ENCODE measurements at regions not wholly inside any gene's neighbourhood (a gene's known extent, or its start where the extent isn't known, plus 50 kb on each side); places are given as distances from the start of the nearest gene placed in this dataset.

DNA sequence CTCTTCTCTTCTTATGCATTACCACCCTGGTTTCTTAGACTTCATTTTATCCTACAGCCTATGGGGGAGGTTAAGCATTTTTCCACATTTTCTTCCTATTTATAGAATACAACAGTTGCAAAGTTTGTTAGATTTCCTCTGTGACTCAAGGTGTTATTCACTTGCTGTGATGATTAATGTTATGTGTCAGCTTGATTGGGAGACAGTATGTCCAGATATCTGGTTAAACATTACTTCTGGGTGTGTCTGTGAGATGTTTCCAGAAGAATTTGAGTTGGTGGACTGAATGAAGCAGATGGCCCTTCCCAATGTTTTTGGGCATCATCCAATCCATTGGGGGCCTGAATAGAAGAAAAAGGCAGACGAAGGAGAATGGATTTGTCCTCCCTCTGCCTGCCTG lies 131.3 kb downstream of the C6orf118 start:
- TF ChIP-seq, protein P1, sequence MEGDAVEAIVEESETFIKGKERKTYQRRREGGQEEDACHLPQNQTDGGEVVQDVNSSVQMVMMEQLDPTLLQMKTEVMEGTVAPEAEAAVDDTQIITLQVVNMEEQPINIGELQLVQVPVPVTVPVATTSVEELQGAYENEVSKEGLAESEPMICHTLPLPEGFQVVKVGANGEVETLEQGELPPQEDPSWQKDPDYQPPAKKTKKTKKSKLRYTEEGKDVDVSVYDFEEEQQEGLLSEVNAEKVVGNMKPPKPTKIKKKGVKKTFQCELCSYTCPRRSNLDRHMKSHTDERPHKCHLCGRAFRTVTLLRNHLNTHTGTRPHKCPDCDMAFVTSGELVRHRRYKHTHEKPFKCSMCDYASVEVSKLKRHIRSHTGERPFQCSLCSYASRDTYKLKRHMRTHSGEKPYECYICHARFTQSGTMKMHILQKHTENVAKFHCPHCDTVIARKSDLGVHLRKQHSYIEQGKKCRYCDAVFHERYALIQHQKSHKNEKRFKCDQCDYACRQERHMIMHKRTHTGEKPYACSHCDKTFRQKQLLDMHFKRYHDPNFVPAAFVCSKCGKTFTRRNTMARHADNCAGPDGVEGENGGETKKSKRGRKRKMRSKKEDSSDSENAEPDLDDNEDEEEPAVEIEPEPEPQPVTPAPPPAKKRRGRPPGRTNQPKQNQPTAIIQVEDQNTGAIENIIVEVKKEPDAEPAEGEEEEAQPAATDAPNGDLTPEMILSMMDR (IDR thresholded peaks at IDR 0.05; ENCODE audit: low read length, missing control alignments) = no peak

DNA sequence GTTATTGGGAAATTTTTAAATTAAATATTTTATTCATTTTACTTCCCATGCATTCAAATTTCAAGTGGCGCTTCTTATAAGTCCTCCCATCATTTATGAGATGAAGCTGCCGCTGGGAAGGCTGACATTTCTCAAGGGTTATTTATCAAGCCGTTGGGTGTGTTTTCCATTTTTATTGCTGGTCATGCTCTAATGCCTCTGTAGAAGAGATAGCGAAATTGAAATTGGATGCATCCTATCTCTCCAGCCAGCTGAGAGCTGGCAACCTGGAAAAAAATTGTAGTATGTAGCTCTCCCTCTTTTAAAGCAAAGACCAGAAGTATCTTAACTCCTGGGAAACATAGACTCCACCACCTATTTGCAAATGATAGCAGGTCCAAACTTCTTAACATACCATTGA lies 135.9 kb downstream of the C6orf118 start:
- TF ChIP-seq, protein P1 (IDR thresholded peaks at IDR 0.05; ENCODE audit: low read length, missing control alignments) = no peak
- no peak overlapping the region for H3K4me3 ChIP-seq (replicated peaks; ENCODE audit: low read depth, low read length)
- DNase-seq (ENCODE audit: low read depth) = no peak

More for the DNA sequence above, 131.3 kb downstream of the C6orf118 start:
- H3K4me3 ChIP-seq (replicated peaks; ENCODE audit: low read depth, low read length) = no peak overlapping the region
- no peak for DNase-seq (ENCODE audit: low read depth)

DNA sequence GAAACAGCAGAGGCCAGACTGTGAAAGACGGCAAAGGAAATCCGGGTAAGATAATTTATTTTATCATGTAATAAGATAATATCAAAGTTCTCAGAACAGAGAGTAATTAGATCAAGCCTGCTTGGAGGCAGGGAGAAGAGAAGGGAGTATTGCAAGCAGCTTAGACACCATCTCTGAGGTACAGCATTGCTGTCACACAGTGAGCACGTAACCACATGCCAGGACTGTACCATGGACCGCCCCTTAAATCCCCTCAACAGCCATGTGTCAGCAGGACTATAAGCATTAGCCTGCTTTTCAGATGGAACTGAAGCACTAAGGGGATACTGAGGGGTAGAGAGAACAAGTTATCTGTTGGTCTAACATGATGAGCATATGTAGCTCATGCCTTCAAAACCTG lies 141.5 kb downstream of the C6orf118 start:
- H3K4me3 ChIP-seq (replicated peaks; ENCODE audit: low read depth, low read length) = no peak overlapping the region
- DNase-seq (ENCODE audit: low read depth) = no peak
- TF ChIP-seq, protein P1 (IDR thresholded peaks at IDR 0.05; ENCODE audit: low read length, missing control alignments) = no peak

DNA sequence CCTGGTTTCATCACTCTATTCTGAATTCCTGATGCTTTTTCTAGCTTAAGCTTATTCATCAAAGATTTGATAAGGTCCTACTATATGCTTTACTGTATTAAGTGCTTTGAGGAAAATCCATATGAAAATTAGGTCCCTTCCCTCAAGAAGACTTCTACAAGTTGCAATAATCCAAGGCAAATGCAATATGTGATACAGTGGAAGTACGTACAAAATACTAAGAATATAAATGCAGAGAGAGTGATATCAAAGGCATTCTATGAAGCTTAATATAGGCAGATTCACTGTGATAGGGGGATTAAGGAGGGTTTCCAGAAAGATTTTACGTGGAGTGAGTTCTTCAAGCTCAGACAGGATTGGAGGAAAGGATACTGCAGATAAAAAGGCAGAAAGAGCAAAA lies 142.1 kb downstream of the C6orf118 start:
- TF ChIP-seq, protein P1 (IDR thresholded peaks at IDR 0.05; ENCODE audit: low read length, missing control alignments) = no peak
- H3K4me3 ChIP-seq (replicated peaks; ENCODE audit: low read depth, low read length) = no peak overlapping the region
- no peak for DNase-seq (ENCODE audit: low read depth)

DNA sequence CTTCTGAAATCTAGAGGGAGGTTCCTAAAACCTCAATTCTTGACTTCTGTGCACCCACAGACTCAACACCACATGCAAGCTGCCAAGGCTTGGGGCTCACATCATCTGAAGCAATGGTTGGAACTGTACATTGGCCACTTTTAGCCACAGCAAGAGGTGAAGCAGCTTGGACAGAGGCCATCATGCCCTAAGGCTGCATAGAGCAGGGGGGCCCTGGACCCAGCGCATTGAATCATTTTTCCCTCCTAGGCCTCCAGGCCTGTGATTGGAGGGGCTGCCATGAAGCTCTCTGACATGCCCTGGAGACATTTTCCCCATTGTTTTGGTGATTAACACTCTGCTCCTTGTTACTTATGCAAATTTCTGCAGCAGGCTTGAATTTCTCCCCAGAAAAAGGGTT lies 145.9 kb downstream of the C6orf118 start:
- no peak overlapping the region for H3K4me3 ChIP-seq (replicated peaks; ENCODE audit: low read depth, low read length)
- DNase-seq (ENCODE audit: low read depth) = no peak
- TF ChIP-seq, protein P1 (IDR thresholded peaks at IDR 0.05; ENCODE audit: low read length, missing control alignments) = no peak

DNA sequence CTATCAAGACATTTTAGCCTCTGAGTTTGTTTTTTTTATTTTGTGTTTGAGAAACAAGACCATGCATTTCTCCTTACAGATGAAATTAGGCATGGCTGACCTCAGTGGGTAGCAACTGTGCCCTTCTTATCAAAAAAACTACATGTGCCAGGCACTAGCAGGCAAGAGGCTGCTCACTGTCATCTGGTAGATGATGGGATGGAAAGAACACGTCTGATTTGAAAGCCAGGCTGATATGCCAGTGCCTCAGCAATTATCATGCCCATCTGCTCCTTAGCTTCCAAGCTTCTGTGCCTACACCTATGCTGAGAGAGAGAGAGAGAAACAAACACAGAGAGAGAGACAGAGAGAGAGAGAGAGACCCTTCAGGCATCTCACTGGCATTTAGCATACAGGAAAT lies 149.9 kb downstream of the C6orf118 start:
- DNase-seq (ENCODE audit: low read depth) = no peak
- H3K4me3 ChIP-seq (replicated peaks; ENCODE audit: low read depth, low read length) = no peak overlapping the region
- TF ChIP-seq, protein P1 (IDR thresholded peaks at IDR 0.05; ENCODE audit: low read length, missing control alignments) = no peak

DNA sequence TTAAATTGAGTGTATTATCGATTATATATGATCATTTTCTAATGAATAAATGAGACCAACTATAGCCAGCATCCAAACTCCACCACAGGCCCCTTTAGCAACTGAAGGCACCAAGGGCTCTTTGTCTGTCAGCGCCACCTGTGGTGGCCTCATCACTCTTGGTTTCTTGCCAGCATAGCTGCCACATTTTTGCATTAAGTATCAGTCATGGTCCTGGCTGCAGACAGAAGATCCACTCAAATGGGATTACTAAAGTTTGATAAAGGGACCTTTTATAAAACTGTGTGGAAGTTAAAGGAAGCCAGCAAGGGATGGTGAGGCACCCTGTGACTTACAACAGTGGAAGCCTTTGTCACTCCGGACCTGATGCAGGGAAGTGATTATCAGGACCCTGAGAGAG lies 162.9 kb downstream of the C6orf118 start:
- no peak overlapping the region for H3K4me3 ChIP-seq (replicated peaks; ENCODE audit: low read depth, low read length)
- no peak for DNase-seq (ENCODE audit: low read depth)
- TF ChIP-seq, protein P1 (IDR thresholded peaks at IDR 0.05; ENCODE audit: low read length, missing control alignments) = no peak
